PC-3 (cell line): ENCODE measurements at regions not wholly inside any gene's neighbourhood (a gene's known extent, or its start where the extent isn't known, plus 50 kb on each side); places are given as distances from the start of the nearest gene placed in this dataset.

Source experiments
- ATAC-seq: fragments of 200-7000 bp; cut with Tn5 transposase; 2 replicates; pipeline ENCODE4 v1.9.1; 2020; ENCODE audit warnings: mild to moderate bottlenecking, moderate library complexity
- BruUV-seq: library from RNA; stranded (reverse); fragments of 400-500 nt; replicated peaks from 2 replicates; lab custom pipeline; 2021; lab: Mats Ljungman, UMichigan
- CTCF ChIA-PET: fragments of 300-600 bp; sonication (Branson Sonifier 250); formaldehyde crosslinking; loops from one replicate; lab custom pipeline; 2022; ENCODE audit warnings: antibody characterized with exemption; lab: Charles Lee
- POLR2A ChIA-PET: fragments of 300-600 bp; sonication (Branson Sonifier 250); formaldehyde crosslinking; loops from one replicate; lab custom pipeline; 2022; ENCODE audit warnings: antibody characterized with exemption; ENCODE audit not compliant: unreplicated experiment; lab: Charles Lee
- DNase-seq: peaks from one replicate; pipeline ENCODE4 v3.0.0-alpha.2; 2015
- H2AFZ ChIP-seq: fragments of 300-600 bp; sonication (generic); 2 replicates; pipeline ENCODE4 v1.6.0; 2016; ENCODE audit warnings: antibody characterized with exemption, low read length
- H3F3A ChIP-seq: fragments of 300-600 bp; sonication (generic); one replicate; pipeline ENCODE4 v1.6.0; 2017; ENCODE audit warnings: antibody characterized with exemption, low read length, control low read depth, mild to moderate bottlenecking; ENCODE audit not compliant: unreplicated experiment
- H3K27ac ChIP-seq: fragments of 300-600 bp; sonication (generic); 2 replicates; pipeline ENCODE4 v1.5.1; 2016; ENCODE audit warnings: mild to moderate bottlenecking, low read length
- H3K27me3 ChIP-seq: fragments of 300-600 bp; sonication (generic); 2 replicates; pipeline ENCODE4 v1.6.1; 2016; ENCODE audit warnings: low read length, mixed read lengths
- H3K36me3 ChIP-seq: fragments of 300-600 bp; sonication (generic); 2 replicates; pipeline ENCODE4 v1.6.1; 2016; ENCODE audit warnings: low read depth, mixed run types, low read length, mixed read lengths
- H3K4me1 ChIP-seq: fragments of 300-600 bp; sonication (generic); 2 replicates; pipeline ENCODE4 v1.5.1; 2016; ENCODE audit warnings: low read length; ENCODE audit not compliant: insufficient read depth
- H3K4me2 ChIP-seq: fragments of 300-600 bp; sonication (generic); 2 replicates; pipeline ENCODE4 v1.6.0; 2016; ENCODE audit warnings: low read length
- H3K4me3 ChIP-seq: fragments of 300-600 bp; sonication (generic); 2 replicates; pipeline ENCODE4 v1.5.1; 2016; ENCODE audit warnings: mild to moderate bottlenecking, low read length, mixed read lengths
- H3K79me2 ChIP-seq: fragments of 300-600 bp; sonication (generic); 2 replicates; pipeline ENCODE4 v1.6.1; 2017; ENCODE audit warnings: low read length, mixed read lengths
- H3K9ac ChIP-seq: fragments of 300-600 bp; sonication (generic); 2 replicates; pipeline ENCODE4 v1.6.0; 2016; ENCODE audit warnings: mild to moderate bottlenecking, low read length
- H3K9me2 ChIP-seq: fragments of 300-600 bp; sonication (generic); replicated peaks from 2 replicates; pipeline ENCODE4 v1.6.1; 2016; ENCODE audit warnings: mixed run types, low read length, mixed read lengths
- H3K9me3 ChIP-seq: fragments of 300-600 bp; sonication (generic); 2 replicates; pipeline ENCODE4 v1.6.1; 2016; ENCODE audit warnings: low read length, mixed read lengths
- H4K20me1 ChIP-seq: fragments of 300-600 bp; sonication (generic); 2 replicates; pipeline ENCODE4 v1.6.1; 2016; ENCODE audit warnings: low read length, mixed read lengths
- CTCF ChIP-seq: fragments of 300-600 bp; sonication (generic); conservative IDR thresholded peaks from 2 replicates; pipeline ENCODE4 v1.5.1; 2017; ENCODE audit warnings: antibody characterized with exemption, low read depth, mild to moderate bottlenecking, low read length
- EZH2 ChIP-seq: fragments of 300-600 bp; sonication (generic); IDR thresholded peaks from one replicate; pipeline ENCODE4 v1.6.1; 2017; ENCODE audit warnings: antibody characterized with exemption, mild to moderate bottlenecking, low read length; ENCODE audit not compliant: unreplicated experiment
- EZH2phosphoT487 ChIP-seq: fragments of 300-600 bp; sonication (generic); IDR thresholded peaks from 2 replicates; pipeline ENCODE4 v1.6.1; 2018; ENCODE audit warnings: mild to moderate bottlenecking, antibody characterized with exemption, low read length, borderline replicate concordance
- intact Hi-C: fragments of 100-400 bp; cut with micrococcal nuclease; formaldehyde crosslinking; loops from 2 replicates; pipeline ENCODE4 v1.9.0; 2023

- intact Hi-C loops = no loop called here
- no peaks in the 10 kb centered on the region for H3K27me3 ChIP-seq
- TF ChIP-seq EZH2 (no peak), CTCF (no peak), EZH2phosphoT487 (no peak)
- H3K9me3 ChIP-seq = no peaks in the 10 kb centered on the region
- H3K4me1 ChIP-seq = no peaks in the 10 kb centered on the region
- no peak overlapping the region for H3K4me3 ChIP-seq
- POLR2A ChIA-PET = no interaction called here
- no peaks in the 10 kb centered on the region for H3K79me2 ChIP-seq
- no peak overlapping the region for H3K9ac ChIP-seq
- no peaks in the 10 kb centered on the region for H3K36me3 ChIP-seq
- no peaks in the 10 kb centered on the region for H3F3A ChIP-seq
- no peak overlapping the region for H2AFZ ChIP-seq
- BruUV-seq = no TSS peak
- H3K9me2 ChIP-seq = no peaks in the 10 kb centered on the region
- DNase-seq (no peak), ATAC-seq (no peak)
- no peaks in the 10 kb centered on the region for H4K20me1 ChIP-seq
- no peak overlapping the region for H3K27ac ChIP-seq
- CTCF ChIA-PET = no interaction called here
- no peak overlapping the region for H3K4me2 ChIP-seq
Observed at GRCh38 chr6:151733680-151734320, 73.7 kb upstream of the ESR1 start.

- Histone ChIP-seq H4K20me1 (no peaks in the 10 kb centered on the region), H3K27me3 (no peaks in the 10 kb centered on the region), H3K4me2 (no peak overlapping the region), H3K27ac (no peak overlapping the region), H3K79me2 (no peaks in the 10 kb centered on the region), H3K36me3 (no peaks in the 10 kb centered on the region), H2AFZ (no peak overlapping the region), H3K9ac (no peak overlapping the region), H3K9me2 (no peaks in the 10 kb centered on the region), H3K4me1 (no peaks in the 10 kb centered on the region), H3F3A (no peaks in the 10 kb centered on the region), H3K4me3 (no peak overlapping the region), H3K9me3 (no peaks in the 10 kb centered on the region)
- no peak for ATAC-seq
- DNase-seq = no peak
- intact Hi-C loops = no loop called here
- CTCF ChIA-PET = no interaction called here
- TF ChIP-seq CTCF (no peak), EZH2 (no peak), EZH2phosphoT487 (no peak)
- no TSS peak for BruUV-seq
- POLR2A ChIA-PET = no interaction called here
Observed at GRCh38 chr6:151738267-151738666, 69.2 kb upstream of the ESR1 start.

GRCh38 chr6:151738960-151739359, 68.5 kb upstream of the ESR1 start:
- no peak overlapping the region for H3K4me3 ChIP-seq
- H3K79me2 ChIP-seq = no peaks in the 10 kb centered on the region
- TF ChIP-seq EZH2 (no peak), CTCF (peak; percentile 29; the same call in 1 of the 2 replicates)
- DNase-seq (no peak), ATAC-seq (no peak)
- no peak overlapping the region for H3K4me2 ChIP-seq
- H3K9me3 ChIP-seq = no peaks in the 10 kb centered on the region
- BruUV-seq = no TSS peak
- CTCF ChIA-PET = no interaction called here
- H3F3A ChIP-seq = no peaks in the 10 kb centered on the region
- no peaks in the 10 kb centered on the region for H3K27me3 ChIP-seq
- no peaks in the 10 kb centered on the region for H4K20me1 ChIP-seq
- H3K9me2 ChIP-seq = no peaks in the 10 kb centered on the region
- H3K27ac ChIP-seq = no peak overlapping the region
- H3K36me3 ChIP-seq = no peaks in the 10 kb centered on the region
- intact Hi-C loops = no loop called here
- POLR2A ChIA-PET = no interaction called here
- H3K9ac ChIP-seq = no peak overlapping the region
- no peaks in the 10 kb centered on the region for H3K4me1 ChIP-seq
- no peak overlapping the region for H2AFZ ChIP-seq
